ENCODE measurements at regions not wholly inside any gene's neighbourhood (a gene's known extent, or its start where the extent isn't known, plus 50 kb on each side); places are given as distances from the start of the nearest gene placed in this dataset.
"Not testable (repeated sequence)": the region's sequence is repeated elsewhere in the genome, so short reads cannot be mapped to it uniquely, and the experiment has no call there.

DNA sequence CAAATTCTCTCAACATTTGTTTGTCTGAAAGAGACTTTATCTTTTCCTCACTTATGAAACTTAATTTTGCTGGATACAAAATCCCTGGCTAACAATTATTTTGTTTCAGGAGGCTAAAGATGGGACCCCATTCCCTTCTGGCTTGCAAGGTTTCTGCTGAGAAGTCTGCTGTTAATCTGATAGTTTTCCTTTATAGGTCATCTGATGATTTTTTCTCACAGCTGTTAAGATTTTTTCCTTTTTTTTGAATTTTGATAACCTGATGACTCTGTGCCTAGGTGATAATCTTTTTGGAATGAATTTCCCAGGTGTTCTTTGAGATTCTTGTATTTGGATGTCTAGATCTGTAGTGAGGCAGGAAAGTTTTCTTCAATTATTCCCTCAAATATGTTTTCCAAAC is 2661.4 kb downstream of the PCDH9 start:
- H3K9ac ChIP-seq (ENCODE audit: insufficient read length): no peak overlapping the region
- no peak for TF ChIP-seq FOXP2 (optimal IDR thresholded peaks at IDR 0.05; ENCODE audit: control extremely low read depth, extremely low read length, insufficient read depth)
- TF ChIP-seq EZH2 (IDR thresholded peaks at IDR 0.05): no peak
- TF ChIP-seq POLR2AphosphoS5 (IDR thresholded peaks at IDR 0.05; ENCODE audit: borderline replicate concordance, low read depth, low read length): no peak
- no peaks in the 10 kb centered on the region for H3K36me3 ChIP-seq (ENCODE audit: insufficient read depth, low read length)
- no peak overlapping the region for H3K27ac ChIP-seq
- H3K4me3 ChIP-seq: no peak overlapping the region
- no peak for DNase-seq (ENCODE audit: low read depth, low spot score)
- no peaks in the 10 kb centered on the region for H3K9me3 ChIP-seq (ENCODE audit: low read depth, low read length)

DNA sequence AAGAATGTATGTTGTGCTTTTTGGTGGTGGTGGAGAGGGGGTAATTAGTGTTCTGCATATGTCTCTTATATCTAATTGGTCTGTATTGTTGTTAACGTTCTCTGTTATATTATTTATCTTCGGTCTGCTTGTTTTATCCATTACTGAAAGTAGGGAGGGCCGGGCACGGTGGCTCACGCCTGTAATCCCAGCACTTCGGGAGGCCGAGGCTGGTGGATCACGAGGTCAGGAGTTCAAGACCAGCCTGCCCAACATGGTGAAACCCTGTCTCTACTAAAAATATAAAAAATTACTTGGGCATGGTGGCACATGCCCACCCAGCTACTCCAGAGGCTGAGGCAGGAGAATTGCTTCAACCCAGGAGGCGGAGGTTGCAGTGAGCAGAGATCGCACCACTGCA is 2672.1 kb downstream of the PCDH9 start:
- H3K36me3 ChIP-seq (ENCODE audit: insufficient read depth, low read length); H3K4me3 ChIP-seq; H3K9me3 ChIP-seq (ENCODE audit: low read depth, low read length); DNase-seq (ENCODE audit: low read depth, low spot score); H3K27ac ChIP-seq; H3K9ac ChIP-seq (ENCODE audit: insufficient read length): not testable (repeated sequence)

DNA sequence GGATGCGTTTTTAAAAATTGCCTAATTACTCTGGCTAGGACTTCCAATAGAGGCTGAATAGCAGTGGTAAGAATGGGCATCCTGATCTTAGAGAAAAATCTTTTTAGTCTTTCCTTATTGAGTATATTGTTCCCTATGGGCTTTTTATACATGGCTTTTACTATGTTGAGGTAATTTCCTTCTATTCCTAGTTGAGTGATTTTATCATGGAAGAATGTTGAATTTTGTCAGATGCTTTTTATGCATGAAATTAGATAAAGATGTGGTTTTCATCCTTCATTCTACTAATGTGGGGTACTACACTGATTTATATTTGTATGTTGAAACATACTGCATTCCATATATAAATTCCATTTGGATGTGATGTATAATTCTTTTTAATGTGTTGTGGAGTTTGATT is 2673.8 kb downstream of the PCDH9 start:
- TF ChIP-seq EZH2 (IDR thresholded peaks at IDR 0.05): no peak
- no peak for TF ChIP-seq FOXP2 (optimal IDR thresholded peaks at IDR 0.05; ENCODE audit: control extremely low read depth, extremely low read length, insufficient read depth)
- TF ChIP-seq POLR2AphosphoS5 (IDR thresholded peaks at IDR 0.05; ENCODE audit: borderline replicate concordance, low read depth, low read length): no peak
- Histone ChIP-seq H3K9me3 (ENCODE audit: low read depth, low read length) (no peaks in the 10 kb centered on the region), H3K9ac (ENCODE audit: insufficient read length) (no peak overlapping the region), H3K4me3 (no peak overlapping the region), H3K27ac (no peak overlapping the region), H3K36me3 (ENCODE audit: insufficient read depth, low read length) (no peaks in the 10 kb centered on the region)
- peak; percentile 61 for DNase-seq (ENCODE audit: low read depth, low spot score)

DNA sequence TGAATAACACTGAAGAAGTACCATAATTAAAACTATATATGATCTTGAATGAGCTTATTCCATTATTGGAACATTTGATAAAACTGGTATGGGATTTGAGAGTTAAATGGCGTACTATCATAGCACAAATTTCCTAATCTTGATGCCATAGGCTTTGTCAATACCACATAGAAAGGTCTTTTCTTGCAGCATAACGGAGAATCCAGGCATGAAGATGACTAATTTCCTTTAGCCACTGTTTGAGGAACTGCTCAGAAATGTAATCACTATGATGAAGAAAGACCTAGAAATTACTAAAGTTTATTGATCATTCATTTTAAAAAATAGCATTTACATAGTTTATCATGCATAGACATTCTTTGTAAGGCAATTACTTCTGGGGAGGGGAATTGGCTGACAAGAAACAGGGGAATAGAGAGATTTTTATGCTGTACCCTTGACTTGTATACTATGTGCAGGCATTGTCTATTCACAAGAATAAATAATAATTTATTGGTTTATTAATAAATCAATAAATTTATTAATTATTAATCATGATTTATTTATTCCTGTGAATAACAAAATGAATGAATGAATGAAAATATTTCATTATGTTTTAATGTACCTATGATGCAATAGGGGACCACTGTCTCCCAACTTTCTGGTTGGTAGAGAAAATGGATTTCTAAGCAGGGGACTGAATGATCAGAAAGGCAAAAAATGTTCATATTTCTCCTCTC is 2676.6 kb downstream of the PCDH9 start:
- H3K9ac ChIP-seq (ENCODE audit: insufficient read length): no peak overlapping the region
- no peaks in the 10 kb centered on the region for H3K36me3 ChIP-seq (ENCODE audit: insufficient read depth, low read length)
- H3K27ac ChIP-seq: no peak overlapping the region
- H3K9me3 ChIP-seq (ENCODE audit: low read depth, low read length): no peaks in the 10 kb centered on the region
- DNase-seq (ENCODE audit: low read depth, low spot score): no peak
- H3K4me3 ChIP-seq: no peak overlapping the region
- TF ChIP-seq EZH2 (IDR thresholded peaks at IDR 0.05) (no peak), POLR2AphosphoS5 (IDR thresholded peaks at IDR 0.05; ENCODE audit: borderline replicate concordance, low read depth, low read length) (no peak), FOXP2 (optimal IDR thresholded peaks at IDR 0.05; ENCODE audit: control extremely low read depth, extremely low read length, insufficient read depth) (no peak)

DNA sequence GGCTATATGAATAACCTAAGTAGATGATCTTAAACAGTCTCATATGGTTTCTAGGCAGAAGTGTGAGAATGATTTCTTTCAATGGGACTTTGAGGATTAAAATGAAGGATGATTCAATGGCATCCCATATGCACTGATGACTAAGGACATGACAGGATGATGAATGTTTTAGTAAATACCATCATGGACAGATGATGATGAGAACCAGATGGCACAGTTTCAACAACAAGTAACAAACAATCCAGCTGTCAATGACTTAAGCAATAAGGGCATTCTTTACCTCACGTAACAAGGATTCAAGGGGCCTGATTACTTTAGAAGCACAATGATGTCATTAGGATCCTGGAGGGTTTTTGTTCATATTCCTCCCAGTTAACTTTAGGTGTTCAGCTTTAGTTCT is 2678.4 kb downstream of the PCDH9 start:
- DNase-seq (ENCODE audit: low read depth, low spot score): no peak
- H3K27ac ChIP-seq: no peak overlapping the region
- no peak overlapping the region for H3K4me3 ChIP-seq
- no peaks in the 10 kb centered on the region for H3K36me3 ChIP-seq (ENCODE audit: insufficient read depth, low read length)
- H3K9ac ChIP-seq (ENCODE audit: insufficient read length): no peak overlapping the region
- TF ChIP-seq POLR2AphosphoS5 (IDR thresholded peaks at IDR 0.05; ENCODE audit: borderline replicate concordance, low read depth, low read length): no peak
- TF ChIP-seq EZH2 (IDR thresholded peaks at IDR 0.05): no peak
- TF ChIP-seq FOXP2 (optimal IDR thresholded peaks at IDR 0.05; ENCODE audit: control extremely low read depth, extremely low read length, insufficient read depth): no peak
- no peaks in the 10 kb centered on the region for H3K9me3 ChIP-seq (ENCODE audit: low read depth, low read length)

DNA sequence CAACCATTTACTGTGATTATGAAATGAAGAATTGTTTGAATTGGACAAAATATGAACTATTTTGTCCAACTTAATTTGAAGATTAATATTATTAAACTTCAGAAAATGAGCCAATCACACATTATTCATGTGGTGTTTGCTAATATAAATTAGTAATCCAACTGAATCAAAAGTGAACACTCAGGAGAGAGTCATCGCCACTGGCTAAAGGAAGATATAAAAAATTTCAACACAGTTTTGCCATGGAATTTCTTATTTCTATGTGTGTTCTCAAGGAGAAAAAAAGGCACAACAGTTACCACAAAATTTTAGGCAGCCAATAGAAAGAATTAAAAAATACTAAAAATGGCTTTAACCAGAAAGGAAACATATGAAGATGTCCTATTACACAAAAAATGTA is 2683.8 kb downstream of the PCDH9 start:
- no peak for DNase-seq (ENCODE audit: low read depth, low spot score)
- H3K9me3 ChIP-seq (ENCODE audit: low read depth, low read length): no peaks in the 10 kb centered on the region
- H3K36me3 ChIP-seq (ENCODE audit: insufficient read depth, low read length): no peaks in the 10 kb centered on the region
- H3K4me3 ChIP-seq: no peak overlapping the region
- H3K9ac ChIP-seq (ENCODE audit: insufficient read length): no peak overlapping the region
- TF ChIP-seq EZH2 (IDR thresholded peaks at IDR 0.05) (no peak), POLR2AphosphoS5 (IDR thresholded peaks at IDR 0.05; ENCODE audit: borderline replicate concordance, low read depth, low read length) (no peak)
- no peak overlapping the region for H3K27ac ChIP-seq

DNA sequence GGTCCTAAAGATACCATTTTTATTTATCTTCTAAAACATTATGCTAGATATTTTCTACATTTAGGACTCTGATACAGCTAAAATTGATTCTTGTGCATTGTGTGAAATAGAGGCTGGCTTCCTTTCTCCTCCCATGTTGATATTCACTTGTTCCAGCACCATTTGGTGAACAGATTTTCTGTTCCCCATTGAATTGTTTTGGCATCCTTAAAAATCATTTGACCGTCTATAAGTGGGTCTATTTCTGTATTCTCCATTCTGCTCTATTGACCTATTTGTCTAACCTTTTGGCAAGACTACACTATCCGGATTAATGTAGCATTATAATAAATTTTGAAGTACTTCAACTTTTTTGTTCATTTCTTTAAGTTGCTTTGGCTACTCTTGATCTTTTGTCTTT is 2689.2 kb downstream of the PCDH9 start:
- Histone ChIP-seq H3K9me3 (ENCODE audit: low read depth, low read length) (no peaks in the 10 kb centered on the region), H3K9ac (ENCODE audit: insufficient read length) (no peak overlapping the region), H3K36me3 (ENCODE audit: insufficient read depth, low read length) (no peaks in the 10 kb centered on the region), H3K27ac (no peak overlapping the region), H3K4me3 (no peak overlapping the region)
- no peak for DNase-seq (ENCODE audit: low read depth, low spot score)
- TF ChIP-seq FOXP2 (optimal IDR thresholded peaks at IDR 0.05; ENCODE audit: control extremely low read depth, extremely low read length, insufficient read depth) (no peak), EZH2 (IDR thresholded peaks at IDR 0.05) (no peak), POLR2AphosphoS5 (IDR thresholded peaks at IDR 0.05; ENCODE audit: borderline replicate concordance, low read depth, low read length) (no peak)

DNA sequence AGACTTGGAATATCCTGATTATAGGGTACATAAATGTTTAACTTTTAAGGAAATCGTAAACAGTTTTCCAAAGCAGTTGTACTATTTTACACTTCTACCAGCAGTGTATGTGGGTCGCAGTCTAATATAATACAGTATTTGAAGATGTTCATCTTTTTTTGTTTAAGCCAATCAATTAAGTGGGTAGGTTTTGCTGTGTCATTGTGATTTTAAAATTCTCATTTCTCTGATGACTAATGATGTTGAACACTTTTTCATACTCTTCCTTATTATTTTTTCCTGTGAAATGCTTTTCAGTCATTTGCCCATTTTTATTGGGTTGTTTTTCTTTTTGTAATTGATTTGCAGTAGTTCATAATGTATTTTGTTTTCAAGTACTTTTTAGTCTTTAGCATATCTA is 2689.7 kb downstream of the PCDH9 start:
- no peak for TF ChIP-seq EZH2 (IDR thresholded peaks at IDR 0.05)
- no peak for TF ChIP-seq FOXP2 (optimal IDR thresholded peaks at IDR 0.05; ENCODE audit: control extremely low read depth, extremely low read length, insufficient read depth)
- TF ChIP-seq POLR2AphosphoS5 (IDR thresholded peaks at IDR 0.05; ENCODE audit: borderline replicate concordance, low read depth, low read length): no peak
- no peak for DNase-seq (ENCODE audit: low read depth, low spot score)
- Histone ChIP-seq H3K9ac (ENCODE audit: insufficient read length) (no peak overlapping the region), H3K36me3 (ENCODE audit: insufficient read depth, low read length) (no peaks in the 10 kb centered on the region), H3K4me3 (no peak overlapping the region), H3K27ac (no peak overlapping the region), H3K9me3 (ENCODE audit: low read depth, low read length) (no peaks in the 10 kb centered on the region)

DNA sequence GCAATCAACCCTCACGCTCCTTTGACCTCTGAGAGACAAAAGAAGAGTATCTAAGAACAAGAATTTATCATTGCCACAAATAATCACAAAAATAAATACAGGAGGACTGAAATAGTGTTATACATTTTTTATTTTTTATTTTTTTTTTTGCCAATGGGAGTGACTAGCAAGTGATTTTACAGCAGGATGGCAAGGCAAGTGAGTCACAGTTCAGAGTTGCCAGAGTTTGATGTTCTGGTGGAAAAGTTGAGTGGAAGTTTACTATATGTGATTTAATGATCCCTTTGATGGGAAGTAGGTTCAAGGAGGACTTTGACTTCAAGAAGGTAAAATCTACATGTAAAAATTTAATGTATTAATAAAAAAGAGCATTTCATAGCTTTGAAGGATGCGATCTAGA is 2691.4 kb downstream of the PCDH9 start:
- Histone ChIP-seq H3K9ac (ENCODE audit: insufficient read length) (no peak overlapping the region), H3K9me3 (ENCODE audit: low read depth, low read length) (no peaks in the 10 kb centered on the region), H3K36me3 (ENCODE audit: insufficient read depth, low read length) (no peaks in the 10 kb centered on the region), H3K27ac (no peak overlapping the region), H3K4me3 (no peak overlapping the region)
- no peak for TF ChIP-seq POLR2AphosphoS5 (IDR thresholded peaks at IDR 0.05; ENCODE audit: borderline replicate concordance, low read depth, low read length)
- TF ChIP-seq EZH2 (IDR thresholded peaks at IDR 0.05): no peak
- TF ChIP-seq FOXP2 (optimal IDR thresholded peaks at IDR 0.05; ENCODE audit: control extremely low read depth, extremely low read length, insufficient read depth): no peak
- no peak for DNase-seq (ENCODE audit: low read depth, low spot score)
